ENCODE measurements at regions not wholly inside any gene's neighbourhood (a gene's known extent, or its start where the extent isn't known, plus 50 kb on each side); places are given as distances from the start of the nearest gene placed in this dataset.

DNA sequence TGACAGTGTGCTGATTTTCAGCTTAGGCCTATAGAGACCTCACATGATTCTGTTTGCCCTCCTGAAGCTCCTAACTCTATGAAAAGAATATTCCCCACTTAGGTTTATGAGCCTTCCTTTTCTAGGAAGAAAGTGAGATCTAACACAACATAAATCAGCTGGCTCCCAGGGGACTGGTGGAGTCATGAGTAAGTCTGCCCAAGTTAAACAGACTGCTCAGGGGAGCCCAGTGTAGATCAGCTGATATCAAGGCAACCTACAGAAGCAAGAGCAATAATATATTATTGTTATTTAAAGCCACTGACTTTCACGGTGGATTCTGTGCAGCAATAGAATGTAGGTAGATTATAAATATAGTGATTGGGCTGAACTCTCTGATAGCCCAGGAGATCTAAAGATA, 1978.6 kb upstream of the CDH6 start:
- Histone ChIP-seq H3K4me1 (no peaks in the 10 kb centered on the region), H3K27me3 (no peaks in the 10 kb centered on the region), H3K9me3 (no peaks in the 10 kb centered on the region), H3K4me3 (no peak overlapping the region), H3K36me3 (no peaks in the 10 kb centered on the region), H3K27ac (no peak overlapping the region)
- TF ChIP-seq, protein P1, sequence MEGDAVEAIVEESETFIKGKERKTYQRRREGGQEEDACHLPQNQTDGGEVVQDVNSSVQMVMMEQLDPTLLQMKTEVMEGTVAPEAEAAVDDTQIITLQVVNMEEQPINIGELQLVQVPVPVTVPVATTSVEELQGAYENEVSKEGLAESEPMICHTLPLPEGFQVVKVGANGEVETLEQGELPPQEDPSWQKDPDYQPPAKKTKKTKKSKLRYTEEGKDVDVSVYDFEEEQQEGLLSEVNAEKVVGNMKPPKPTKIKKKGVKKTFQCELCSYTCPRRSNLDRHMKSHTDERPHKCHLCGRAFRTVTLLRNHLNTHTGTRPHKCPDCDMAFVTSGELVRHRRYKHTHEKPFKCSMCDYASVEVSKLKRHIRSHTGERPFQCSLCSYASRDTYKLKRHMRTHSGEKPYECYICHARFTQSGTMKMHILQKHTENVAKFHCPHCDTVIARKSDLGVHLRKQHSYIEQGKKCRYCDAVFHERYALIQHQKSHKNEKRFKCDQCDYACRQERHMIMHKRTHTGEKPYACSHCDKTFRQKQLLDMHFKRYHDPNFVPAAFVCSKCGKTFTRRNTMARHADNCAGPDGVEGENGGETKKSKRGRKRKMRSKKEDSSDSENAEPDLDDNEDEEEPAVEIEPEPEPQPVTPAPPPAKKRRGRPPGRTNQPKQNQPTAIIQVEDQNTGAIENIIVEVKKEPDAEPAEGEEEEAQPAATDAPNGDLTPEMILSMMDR (IDR thresholded peaks at IDR 0.05) = no peak
- TF ChIP-seq POLR2A (IDR thresholded peaks at IDR 0.05) = no peak
- DNase-seq = no peak

GRCh38 chr5:29213475-29213874, 1980.0 kb upstream of the CDH6 start:
- no peak for DNase-seq
- Histone ChIP-seq H3K27me3 (no peaks in the 10 kb centered on the region), H3K4me3 (no peak overlapping the region), H3K4me1 (no peaks in the 10 kb centered on the region), H3K36me3 (no peaks in the 10 kb centered on the region), H3K9me3 (no peaks in the 10 kb centered on the region), H3K27ac (no peak overlapping the region)
- TF ChIP-seq, protein P1 (IDR thresholded peaks at IDR 0.05) = no peak
- no peak for TF ChIP-seq POLR2A (IDR thresholded peaks at IDR 0.05)

DNA sequence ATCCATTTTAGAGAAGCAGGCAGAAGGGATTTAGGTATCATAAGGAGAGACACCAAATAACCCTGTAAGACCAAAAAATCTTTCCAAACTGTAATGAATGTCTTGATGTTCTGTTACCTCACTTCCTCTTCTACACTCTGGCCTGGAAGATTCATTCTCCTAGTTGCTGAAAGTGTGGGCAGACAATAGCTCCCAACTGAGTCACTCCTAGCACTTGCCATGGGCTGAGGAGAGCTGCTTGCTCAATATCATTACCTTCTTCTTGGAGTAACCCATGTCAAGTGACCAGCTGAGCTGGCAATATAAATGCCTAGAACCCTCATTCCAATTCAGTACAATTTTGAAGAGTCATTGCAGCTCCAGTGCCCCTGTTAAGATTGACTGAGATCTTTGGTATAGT, 1985.5 kb upstream of the CDH6 start:
- H3K36me3 ChIP-seq = no peaks in the 10 kb centered on the region
- TF ChIP-seq, protein P1 (IDR thresholded peaks at IDR 0.05) = no peak
- TF ChIP-seq POLR2A (IDR thresholded peaks at IDR 0.05) = no peak
- no peaks in the 10 kb centered on the region for H3K4me1 ChIP-seq
- H3K27ac ChIP-seq = no peak overlapping the region
- H3K9me3 ChIP-seq = no peaks in the 10 kb centered on the region
- DNase-seq = no peak
- no peak overlapping the region for H3K4me3 ChIP-seq
- no peaks in the 10 kb centered on the region for H3K27me3 ChIP-seq

DNA sequence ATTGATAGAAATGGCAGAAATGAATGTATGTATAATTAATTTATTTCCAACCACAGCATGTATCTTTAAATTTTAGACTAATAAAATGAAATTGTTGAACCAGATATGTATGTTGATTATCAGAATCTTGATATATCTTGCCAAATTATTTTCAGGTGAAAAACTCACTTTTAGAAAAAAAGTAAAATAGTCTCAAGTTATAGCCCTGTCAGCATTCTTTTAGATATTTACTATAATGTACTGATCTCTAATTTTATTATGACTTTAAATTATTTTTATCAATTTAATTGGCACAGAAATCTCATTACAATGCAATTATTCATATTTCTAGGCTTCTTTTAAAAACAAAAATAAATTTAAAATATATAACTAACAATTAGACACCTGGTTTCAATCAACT, 1990.4 kb upstream of the CDH6 start:
- H3K9me3 ChIP-seq = no peaks in the 10 kb centered on the region
- no peak overlapping the region for H3K27ac ChIP-seq
- H3K27me3 ChIP-seq = no peaks in the 10 kb centered on the region
- H3K36me3 ChIP-seq = no peaks in the 10 kb centered on the region
- no peaks in the 10 kb centered on the region for H3K4me1 ChIP-seq
- TF ChIP-seq POLR2A (IDR thresholded peaks at IDR 0.05) = no peak
- TF ChIP-seq, protein P1 (IDR thresholded peaks at IDR 0.05) = no peak
- no peak overlapping the region for H3K4me3 ChIP-seq
- no peak for DNase-seq

DNA sequence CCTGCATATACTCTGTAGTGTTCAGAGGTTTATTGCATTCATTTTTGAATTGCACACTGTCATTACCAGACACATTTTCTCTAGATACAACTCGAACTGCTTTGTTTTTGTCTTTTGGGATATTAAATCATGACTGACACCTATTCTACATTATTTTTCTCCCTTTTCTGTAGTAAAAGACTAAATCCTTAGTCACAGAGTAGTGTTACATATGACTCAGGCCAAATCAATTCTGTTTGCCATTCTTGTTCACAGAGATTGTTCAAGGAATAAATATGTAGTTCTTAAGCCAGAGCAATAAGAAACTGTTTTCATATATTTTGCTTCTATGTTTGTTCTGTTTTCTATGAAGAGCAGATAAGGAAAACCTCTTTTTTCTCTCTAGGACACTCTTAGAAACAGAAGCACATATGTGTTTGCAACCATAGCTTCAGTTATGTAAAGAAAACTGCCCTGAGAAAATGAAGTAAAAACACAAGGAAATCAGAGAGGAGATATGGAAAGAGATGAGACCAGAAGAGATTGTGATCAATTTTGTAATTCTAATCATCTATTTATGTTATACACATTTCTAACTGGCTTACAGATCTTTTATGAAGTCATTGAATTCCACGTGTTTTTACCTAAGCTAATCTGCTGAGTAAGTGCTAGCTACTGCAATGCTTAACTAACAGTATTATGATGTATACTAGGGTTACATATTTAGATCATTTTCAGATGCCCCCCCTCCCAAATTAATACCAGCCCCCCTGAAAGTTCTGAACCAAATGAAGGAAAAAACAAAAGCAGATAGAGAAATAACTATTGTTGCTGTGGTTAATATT, 1995.6 kb upstream of the CDH6 start:
- Histone ChIP-seq H3K27me3 (no peaks in the 10 kb centered on the region), H3K4me1 (no peaks in the 10 kb centered on the region), H3K36me3 (no peaks in the 10 kb centered on the region), H3K27ac (no peak overlapping the region), H3K9me3 (no peaks in the 10 kb centered on the region), H3K4me3 (no peak overlapping the region)
- TF ChIP-seq POLR2A (IDR thresholded peaks at IDR 0.05) = no peak
- TF ChIP-seq, protein P1 (IDR thresholded peaks at IDR 0.05) = no peak
- no peak for DNase-seq

Data from Peyer's patch (tissue), 4 donors.